HG02571 (cell line): ENCODE measurements at regions not wholly inside any gene's neighbourhood (a gene's known extent, or its start where the extent isn't known, plus 50 kb on each side); places are given as distances from the start of the nearest gene placed in this dataset.

Experiments used
- ATAC-seq: cut with Tn5 transposase; IDR thresholded peaks from one replicate; pipeline ENCODE4 v1.9.1; 2021; ENCODE audit warnings: mild to moderate bottlenecking, moderate library complexity; ENCODE audit not compliant: unreplicated experiment

GRCh38 chr11:122186439-122187080, 70.5 kb upstream of the BLID start:
- ATAC-seq, result no peak

- ATAC-seq, result no peak
Observed at GRCh38 chr11:122183933-122184332, 67.9 kb upstream of the BLID start.

GRCh38 chr11:122181893-122182292, 65.9 kb upstream of the BLID start:
- ATAC-seq, result no peak

GRCh38 chr11:122181372-122181771, 65.4 kb upstream of the BLID start:
- no peak for ATAC-seq

- ATAC-seq, result no peak
Observed at GRCh38 chr11:122179961-122180834, 64.2 kb upstream of the BLID start.

GRCh38 chr11:122178795-122179194, 62.8 kb upstream of the BLID start:
- ATAC-seq, result no peak

- no peak for ATAC-seq
Observed at GRCh38 chr11:122177238-122177637, 61.2 kb upstream of the BLID start.

- ATAC-seq, result no peak
Observed at GRCh38 chr11:122176651-122177050, 60.6 kb upstream of the BLID start.

GRCh38 chr11:122175306-122175705, 59.3 kb upstream of the BLID start:
- ATAC-seq, result no peak

GRCh38 chr11:122173587-122173986, 57.6 kb upstream of the BLID start:
- ATAC-seq, result no peak

GRCh38 chr11:122173074-122173450, 57.0 kb upstream of the BLID start:
- ATAC-seq, result no peak

GRCh38 chr11:122172352-122173073, 56.5 kb upstream of the BLID start:
- no peak for ATAC-seq

GRCh38 chr11:122170815-122171475, 54.9 kb upstream of the BLID start:
- no peak for ATAC-seq

GRCh38 chr11:122168218-122168617, 52.2 kb upstream of the BLID start:
- ATAC-seq, result no peak

- no peak for ATAC-seq
Observed at GRCh38 chr11:122167100-122167499, 51.1 kb upstream of the BLID start.

GRCh38 chr11:122165607-122166371, 49.8 kb upstream of the BLID start:
- ATAC-seq, result no peak
